Skin of body (tissue), 2 donors: ENCODE measurements at regions not wholly inside any gene's neighbourhood (a gene's known extent, or its start where the extent isn't known, plus 50 kb on each side); places are given as distances from the start of the nearest gene placed in this dataset. TPM values are rescaled to one million over a fixed set of nuclear protein-coding genes. Genes with fewer than 3 reads are reported as not detected.

Experiments
- DNase-seq: peaks from one replicate; lab custom pipeline; 2025; lab: John Stamatoyannopoulos, UW
- small RNA-seq: library from RNA; depleted of rRNA; stranded (forward); fragments of <200 nt; gene quantifications from one replicate; pipeline ENCODE3, GENCODE V24; 2014; ENCODE audit warnings: low replicate concordance

DNA sequence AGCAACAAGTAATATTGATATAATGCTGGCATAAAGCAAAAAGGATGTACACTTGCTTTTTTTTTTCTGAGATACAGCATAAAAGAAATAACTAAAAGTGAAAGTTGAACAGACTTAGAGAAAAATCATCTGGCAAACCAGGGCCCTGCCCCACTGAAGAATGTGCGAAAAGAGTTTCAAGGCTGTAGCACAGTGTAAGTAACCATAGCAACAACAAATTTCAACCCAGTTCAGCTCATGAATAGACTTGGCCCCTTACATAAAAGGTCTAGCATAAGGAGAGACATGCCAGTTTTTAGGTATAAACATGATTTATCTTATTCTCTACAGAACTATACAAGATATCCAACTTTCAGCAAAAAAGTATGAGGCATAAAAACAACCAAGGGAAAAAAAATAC lies 113.7 kb upstream of the GYPC start:
- DNase-seq, result no peak

DNA sequence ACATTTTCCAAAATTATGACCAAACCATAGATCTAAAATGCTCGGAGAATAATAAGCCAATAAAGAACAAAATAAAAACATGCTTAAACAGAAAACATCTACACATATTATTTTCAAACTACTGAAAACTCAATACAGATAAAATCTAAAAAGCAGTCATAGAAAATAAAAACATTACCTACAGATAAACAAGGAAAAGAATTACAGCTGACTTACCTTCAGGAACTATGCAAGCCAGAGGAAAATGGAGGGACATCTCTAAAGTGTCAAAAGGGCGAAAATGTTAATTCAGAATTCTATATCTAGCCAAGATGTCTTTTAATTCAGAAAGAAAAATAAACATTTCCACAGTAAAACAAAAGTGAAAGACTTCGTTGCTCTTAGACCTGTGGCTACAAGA lies 112.9 kb upstream of the GYPC start:
- DNase-seq, result no peak

DNA sequence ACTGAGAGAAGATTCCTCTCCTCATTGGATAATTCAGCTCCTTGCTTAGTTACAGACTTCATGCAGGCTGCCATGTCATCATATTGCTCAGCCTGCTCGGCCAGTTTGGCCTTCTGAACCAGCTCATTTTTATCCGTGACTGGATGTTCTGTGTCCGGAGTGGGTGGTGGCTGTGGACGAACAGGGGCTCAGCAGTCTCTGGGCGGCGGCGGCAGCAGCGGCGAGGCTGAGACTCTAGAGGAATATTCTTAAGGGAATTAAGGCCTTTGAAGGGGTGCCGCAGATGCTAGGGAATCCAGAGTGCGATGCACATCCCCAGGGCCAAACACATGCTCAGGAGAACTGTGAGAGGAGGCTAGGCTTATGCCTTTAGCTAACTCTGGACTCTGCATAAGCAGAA lies 97.9 kb upstream of the GYPC start:
- no peak for DNase-seq

DNA sequence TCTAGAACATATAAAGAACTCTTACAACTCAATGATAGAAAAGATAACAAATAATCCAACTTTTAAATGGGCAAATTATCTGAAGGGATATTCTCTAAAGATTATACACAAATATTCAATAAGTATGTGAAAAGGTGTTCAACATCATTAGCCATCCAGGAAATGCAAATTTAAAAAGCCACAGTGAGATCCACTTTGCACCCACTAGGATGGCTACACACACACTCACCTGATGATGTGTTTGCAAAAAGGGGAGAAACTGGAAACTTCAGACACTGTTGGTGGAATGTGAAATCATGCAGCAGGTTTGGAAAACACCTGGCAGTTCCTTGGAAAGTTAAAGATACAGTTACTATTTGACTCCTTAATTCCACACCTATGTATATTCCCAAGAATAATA lies 87.2 kb upstream of the GYPC start:
- no peak for DNase-seq

DNA sequence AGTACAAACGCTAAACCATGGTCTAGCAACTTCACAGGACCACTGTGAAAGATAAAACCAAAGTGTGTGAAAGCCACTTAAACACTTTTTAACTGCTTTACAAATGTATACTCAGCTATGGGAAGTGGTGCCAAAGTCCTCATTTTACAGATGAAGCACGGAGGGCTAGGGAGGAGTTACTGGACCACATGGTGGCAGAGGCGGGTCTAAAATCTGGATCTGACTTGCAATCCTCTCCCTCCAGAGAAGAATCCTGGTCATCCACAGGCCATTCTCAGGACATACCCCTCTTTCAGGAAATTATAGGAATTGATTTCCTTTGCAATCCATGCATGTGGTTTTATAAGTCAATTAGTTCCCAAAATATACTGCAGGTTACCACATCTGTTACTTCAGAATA lies 84.6 kb upstream of the GYPC start:
- no peak for DNase-seq

DNA sequence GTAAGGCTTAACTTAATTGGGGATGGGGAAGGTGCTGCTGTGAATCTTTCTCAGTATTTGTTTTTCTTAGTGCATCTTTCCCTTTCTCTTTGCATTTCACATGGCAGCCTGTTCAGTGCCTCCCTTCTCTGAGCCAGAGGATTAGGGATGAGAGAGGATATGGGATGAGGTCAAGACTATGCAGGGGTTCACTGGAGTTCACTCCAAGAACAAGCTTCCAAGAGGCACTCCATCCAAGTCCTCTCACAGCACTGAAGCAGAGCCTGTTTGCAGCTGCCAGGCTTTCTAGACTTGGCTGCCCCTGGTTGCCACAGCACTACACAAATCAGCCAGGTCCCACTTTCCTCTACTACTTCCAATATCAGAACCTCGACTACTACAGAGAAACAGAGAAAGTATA lies 80.3 kb upstream of the GYPC start:
- no peak for DNase-seq

DNA sequence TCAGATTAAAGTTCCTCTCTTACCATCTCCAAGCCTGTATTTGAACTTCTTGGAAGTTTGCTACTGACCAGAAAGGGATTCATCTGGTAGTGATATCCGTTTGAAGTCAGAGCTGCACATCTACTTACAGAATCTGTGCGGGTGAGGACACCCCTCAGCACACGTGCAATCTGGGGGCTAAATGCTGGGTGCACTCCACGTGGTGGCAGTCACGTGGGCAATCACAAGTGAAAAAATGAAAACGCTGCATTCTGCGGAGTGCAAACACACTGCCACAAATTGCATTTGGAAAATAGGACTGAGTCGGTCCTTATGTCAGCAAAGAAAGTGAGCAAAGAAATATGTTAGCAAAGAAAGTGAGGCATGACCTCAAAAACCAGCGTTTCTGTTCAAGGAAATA lies 76.1 kb upstream of the GYPC start:
- no peak for DNase-seq

DNA sequence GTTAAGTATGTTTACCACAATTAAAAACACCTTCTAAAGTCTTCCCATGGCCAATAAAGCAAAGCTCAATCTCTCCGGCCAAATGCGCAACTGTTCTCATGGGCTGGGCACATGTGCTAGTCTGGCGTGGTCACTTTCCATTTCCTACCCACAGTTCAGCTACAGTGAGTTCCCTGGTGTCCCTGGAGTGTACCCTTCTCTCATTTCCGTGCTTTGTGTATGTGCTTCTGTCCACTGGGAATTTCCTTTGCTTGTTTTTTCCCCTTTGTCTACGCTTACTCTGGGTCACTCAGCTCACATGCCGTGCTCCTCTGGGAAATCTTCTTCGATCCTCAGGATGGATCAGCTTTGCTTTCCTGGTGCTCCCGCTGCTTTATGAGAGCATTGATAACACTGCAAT lies 69.6 kb upstream of the GYPC start:
- no peak for DNase-seq

DNA sequence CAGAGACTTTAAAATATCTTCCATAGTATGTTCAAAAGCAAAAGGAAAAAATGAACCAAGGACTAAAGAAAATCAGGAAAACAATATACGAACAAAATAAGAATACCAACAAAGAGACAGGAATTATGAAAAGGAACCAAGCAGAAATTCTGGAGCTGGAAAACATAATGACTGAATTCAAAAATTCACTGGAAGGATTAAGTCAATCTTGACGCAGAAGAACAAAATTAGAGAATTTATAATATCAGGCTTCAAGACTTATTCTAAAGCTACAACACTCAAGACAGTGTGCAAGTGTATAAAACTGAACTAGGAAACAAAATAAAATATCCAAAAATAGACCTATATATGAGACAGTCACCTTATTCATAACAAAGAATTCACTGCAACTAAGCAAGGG lies 56.9 kb upstream of the GYPC start:
- no peak for DNase-seq

DNA sequence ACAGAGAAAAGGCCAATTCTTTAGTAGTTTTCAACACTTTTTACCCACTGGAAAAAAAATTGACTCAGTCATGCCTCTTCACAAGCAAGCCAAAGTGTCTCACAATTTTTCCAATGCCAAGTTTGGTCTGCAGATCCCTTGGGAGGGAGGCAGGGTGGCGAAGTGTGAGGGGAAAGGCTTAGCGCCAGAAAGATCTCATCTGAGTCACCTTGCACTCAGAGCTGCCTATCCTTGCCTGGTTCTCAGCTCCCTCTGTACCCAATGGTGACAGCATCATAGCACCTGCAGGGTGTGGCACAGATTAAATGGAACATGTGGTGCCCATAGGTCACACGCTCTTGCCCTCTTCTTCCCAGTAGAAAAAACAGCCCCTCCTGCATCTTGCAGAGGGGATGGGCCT lies 55.2 kb upstream of the GYPC start:
- DNase-seq, result no peak

DNA sequence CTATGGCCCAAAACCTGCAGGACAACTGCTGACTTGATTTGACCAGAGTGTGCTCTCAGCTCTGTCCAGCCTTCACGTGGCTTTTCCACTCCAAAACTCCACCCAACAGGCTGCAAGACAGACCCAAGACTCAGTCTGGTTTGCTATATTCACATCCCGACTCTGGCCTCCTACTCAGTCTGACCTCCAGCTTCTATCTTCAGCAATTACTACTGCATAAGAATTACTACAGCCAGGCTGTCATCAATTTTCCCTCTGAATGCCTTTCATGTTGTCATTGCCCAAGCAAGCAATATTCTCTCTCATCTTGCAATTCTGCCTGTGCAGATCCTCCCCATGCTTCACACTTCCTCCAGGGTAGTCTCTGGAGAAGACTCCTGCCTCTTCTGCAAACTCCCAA lies 53.6 kb upstream of the GYPC start:
- DNase-seq, result no peak

Small RNA genes lying in the stretch of these regions (small RNA-seq; reads per million reads assigned to genes)
- gene AC097499.1, result not detected
- gene RNU6-259P, result not detected
